GM19372 (cell line): ENCODE measurements at regions not wholly inside any gene's neighbourhood (a gene's known extent, or its start where the extent isn't known, plus 50 kb on each side); places are given as distances from the start of the nearest gene placed in this dataset.
"Not testable (repeated sequence)": the region's sequence is repeated elsewhere in the genome, so short reads cannot be mapped to it uniquely, and the experiment has no call there.

ENCODE experiments used
- ATAC-seq: cut with Tn5 transposase; IDR thresholded peaks from one replicate; pipeline ENCODE4 v1.9.1; 2021; ENCODE audit warnings: mild to moderate bottlenecking, low read depth, moderate library complexity; ENCODE audit not compliant: unreplicated experiment

DNA sequence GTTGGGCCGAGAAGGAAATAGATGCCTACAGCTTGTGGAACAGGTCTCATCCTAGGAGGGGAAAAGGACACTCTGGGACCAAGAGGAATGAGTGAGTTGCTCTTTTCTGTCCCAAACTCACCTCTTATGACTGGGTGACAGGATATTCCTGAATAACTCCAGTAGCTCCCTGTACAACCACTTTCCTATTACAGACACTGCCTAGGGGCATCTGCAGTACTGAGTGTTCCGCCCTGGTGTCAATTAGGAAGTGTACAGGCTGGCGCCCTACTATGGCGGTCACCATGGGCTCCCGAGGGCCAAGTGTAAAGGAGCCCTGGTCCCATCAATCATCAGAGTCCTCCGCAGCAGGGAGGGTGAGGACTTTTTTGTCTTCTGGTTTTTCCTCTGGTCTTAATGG, 343.4 kb upstream of the USP9Y start:
- no peak for ATAC-seq

- ATAC-seq = no peak
Observed at GRCh38 chrY:12358337-12358736, 342.7 kb upstream of the USP9Y start.

DNA sequence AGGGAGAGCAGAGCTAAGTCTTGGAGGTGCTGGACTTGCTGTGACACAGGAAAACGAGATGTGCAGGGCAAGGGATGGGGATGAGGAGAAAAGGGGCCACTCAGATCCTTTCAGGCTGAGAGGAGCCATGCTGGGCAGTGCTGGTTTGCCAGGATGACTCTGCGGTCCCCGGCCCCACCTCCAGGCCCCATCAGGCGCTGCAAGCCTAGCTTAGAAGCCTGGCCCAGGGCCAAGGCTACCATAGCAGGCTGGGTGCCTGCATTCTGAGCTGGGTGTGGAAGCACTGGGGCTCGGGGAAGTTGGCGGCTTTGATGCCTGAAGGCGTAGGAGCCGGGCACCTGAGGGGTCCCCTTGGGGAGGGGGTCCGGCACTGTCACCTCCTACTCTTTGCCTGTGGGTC, 341.2 kb upstream of the USP9Y start:
- no peak for ATAC-seq

- ATAC-seq = no peak
Observed at GRCh38 chrY:12360496-12360895, 340.5 kb upstream of the USP9Y start.

DNA sequence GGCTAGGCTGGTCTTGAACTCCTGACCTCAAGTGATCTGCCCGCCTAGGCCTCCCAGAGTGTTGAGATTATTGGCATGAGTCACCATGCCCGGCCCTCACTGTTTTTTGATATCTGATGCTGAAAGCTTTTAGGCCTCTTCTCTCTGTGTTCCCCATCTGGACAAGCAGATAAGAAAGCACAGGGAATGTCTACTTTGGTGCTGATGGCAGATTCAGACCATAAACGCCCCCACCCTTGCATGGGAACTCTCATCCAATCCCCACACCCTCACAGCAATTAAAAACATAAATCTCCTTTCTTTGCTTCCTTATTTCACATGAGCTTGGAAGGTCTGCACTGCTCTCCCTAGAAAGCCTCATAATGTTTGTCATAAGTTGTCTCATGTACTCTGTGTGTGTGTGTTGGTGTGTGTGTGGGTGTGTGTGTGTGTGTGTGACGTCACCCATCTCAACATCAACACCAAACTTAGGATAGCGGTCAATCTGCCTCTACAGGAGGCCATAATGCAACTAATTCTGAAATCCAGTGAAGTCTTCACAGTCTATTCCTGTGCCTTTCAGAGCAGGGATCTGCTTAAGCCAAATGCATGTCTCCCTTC, 335.6 kb upstream of the USP9Y start:
- no peak for ATAC-seq

DNA sequence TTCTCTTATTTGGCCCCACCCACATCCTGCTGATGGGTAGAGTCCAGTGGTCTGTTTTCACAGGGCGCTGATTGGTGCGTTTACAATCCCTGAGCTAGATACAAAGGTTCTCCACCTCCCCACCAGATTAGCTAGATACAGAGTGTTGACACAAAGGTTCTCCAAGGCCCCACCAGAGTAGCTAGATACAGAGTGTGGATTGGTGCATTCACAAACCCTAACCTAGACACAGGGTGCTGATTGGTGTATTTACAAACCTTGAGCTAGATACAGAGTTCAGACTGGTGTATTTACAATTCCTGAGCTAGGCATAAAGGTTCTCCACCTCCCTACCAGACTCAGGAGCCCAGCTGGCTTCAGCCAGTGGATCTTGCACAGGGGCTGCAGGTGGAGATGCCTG, 326.4 kb upstream of the USP9Y start:
- not testable (repeated sequence) for ATAC-seq

DNA sequence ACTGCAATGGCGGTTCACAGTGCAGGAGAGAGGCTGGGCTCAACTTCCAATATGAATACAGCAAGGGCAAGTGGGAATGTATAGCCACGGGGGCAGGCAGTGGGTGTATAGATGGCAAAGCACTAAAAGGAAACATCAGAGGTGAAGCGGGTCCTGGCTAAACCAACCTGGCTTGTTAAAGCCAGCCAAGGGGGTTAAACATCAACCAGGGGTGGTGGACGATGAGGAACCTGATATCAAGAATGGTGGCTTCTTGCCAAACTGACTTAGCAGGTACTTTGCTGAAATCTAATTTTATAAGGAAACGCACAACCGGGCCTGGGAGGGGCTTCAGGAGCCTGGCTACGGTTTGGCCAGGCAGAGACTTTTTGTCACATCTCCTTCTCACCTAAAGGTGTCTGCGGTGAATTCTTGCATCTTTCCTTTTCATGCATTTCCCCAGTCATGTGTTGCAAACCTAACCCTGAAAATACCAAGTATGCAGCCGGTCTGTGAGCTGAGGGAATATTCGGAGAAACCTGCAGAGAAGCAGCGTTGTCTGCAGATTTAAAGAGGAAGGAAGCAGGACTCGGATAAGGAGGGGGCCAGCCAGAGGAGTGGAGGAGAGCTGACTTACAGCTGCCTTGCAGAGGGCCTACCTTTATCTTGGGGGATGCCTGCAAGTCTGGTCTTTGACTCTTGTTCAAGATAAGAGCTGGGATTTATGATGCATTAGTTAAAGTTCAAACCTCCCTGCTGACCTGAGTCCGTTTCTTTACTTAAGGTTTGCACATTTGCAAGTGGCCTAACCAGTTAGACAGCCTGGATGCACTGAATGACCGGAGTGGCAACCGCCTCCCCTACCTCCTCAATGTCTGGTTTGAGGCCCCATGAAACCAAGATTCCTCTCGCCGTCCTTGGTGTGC, 309.1 kb upstream of the USP9Y start:
- not testable (repeated sequence) for ATAC-seq

GRCh38 chrY:12393190-12393589, 307.8 kb upstream of the USP9Y start:
- ATAC-seq = no peak

- not testable (repeated sequence) for ATAC-seq
Observed at GRCh38 chrY:12395381-12396120, 305.5 kb upstream of the USP9Y start.

GRCh38 chrY:12403916-12404315, 297.1 kb upstream of the USP9Y start:
- ATAC-seq = no peak

DNA sequence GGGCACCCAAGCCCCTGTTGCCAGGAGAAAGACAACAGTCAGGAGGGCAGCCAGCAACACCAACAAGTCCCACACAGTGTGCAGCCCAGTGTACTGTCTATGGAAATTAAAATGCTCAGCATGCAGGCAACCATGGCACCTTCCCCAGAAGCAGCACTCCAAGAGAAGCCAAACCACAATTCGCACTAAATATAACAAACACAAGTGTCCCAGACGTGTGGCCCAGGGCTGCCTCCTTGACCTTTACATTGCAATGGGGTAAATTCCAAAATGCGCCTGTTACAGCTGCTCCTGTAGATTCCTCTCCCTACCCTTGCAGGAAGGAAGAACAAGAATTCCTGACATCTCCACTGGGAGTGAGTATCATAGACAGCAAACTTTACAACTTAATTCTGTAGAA, 292.8 kb upstream of the USP9Y start:
- no peak for ATAC-seq

- no peak for ATAC-seq
Observed at GRCh38 chrY:12410696-12411095, 290.3 kb upstream of the USP9Y start.

- no peak for ATAC-seq
Observed at GRCh38 chrY:12421072-12421787, 279.8 kb upstream of the USP9Y start.

DNA sequence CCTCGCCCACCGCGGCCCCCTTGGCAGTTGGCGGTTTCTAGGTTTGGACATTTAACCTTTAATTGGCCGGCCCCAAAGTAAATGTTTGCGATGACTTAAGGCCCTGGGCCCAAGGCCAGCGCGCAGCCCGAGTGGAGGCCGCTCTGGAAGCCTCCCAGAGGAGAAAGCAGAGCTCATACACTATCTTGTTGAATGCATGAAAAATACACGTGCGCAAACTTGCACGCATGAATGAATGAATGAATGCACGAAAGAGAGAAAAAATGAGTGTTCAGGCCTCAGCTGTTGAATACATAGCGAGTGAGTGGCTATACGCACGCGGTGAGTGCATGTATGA, 279.3 kb upstream of the USP9Y start:
- ATAC-seq = no peak

DNA sequence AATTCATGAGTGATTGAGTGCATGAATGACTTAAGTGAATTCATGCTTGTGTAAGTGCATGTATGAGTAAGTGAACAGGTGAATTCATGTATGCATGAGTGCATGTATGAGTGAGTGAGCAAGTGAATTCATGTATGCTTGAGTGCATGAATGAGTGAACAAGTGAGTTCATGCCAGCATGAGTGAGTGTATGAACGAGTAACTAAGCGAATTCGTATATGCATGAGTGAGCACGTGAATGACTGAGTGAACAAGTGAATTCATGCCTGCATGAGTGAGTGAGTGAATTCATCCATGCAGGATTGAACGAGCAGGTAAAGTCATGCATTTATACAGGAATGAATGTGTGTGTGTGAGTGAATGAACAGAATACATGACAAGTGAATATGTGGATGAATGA, 278.5 kb upstream of the USP9Y start:
- no peak for ATAC-seq

GRCh38 chrY:12423416-12424252, 277.4 kb upstream of the USP9Y start:
- ATAC-seq = no peak

DNA sequence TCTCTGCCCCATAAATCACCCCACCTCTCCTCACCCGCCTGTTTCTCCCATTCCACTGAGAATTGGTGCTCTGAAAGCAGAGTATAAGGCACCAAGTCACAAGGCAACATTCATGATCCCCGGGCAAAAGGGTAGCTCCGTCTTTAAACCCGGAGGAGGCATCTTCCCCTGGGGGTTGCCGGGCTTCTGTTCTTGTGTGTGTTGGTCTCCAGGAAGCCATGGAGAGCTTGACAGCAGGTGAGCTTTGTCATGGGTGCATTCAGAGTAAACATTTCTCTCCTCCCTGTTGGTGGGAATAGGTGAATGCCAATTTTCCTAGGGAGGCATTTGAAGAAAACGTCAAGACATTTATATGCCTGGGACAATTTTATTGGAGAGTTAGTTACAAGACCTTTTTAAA, 275.5 kb upstream of the USP9Y start:
- ATAC-seq = no peak

DNA sequence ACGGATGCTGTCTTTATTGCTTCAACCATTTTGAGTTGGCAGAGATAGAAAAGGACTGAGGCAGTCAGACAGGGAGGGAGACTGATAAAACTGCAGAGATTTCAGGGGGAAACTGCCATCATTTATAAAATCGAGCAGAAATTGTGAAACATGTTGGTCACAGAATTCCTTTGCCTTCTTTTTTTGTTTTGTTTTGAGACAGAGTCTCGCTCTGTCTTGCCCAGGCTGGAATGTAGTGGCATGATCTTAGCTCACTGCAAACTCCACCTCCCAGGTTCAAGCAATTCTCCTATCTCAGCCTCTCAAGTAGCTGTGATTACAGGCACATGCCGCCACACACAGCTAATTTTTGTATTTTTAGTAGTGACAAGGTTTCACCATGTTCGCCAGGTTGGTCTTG, 273.7 kb upstream of the USP9Y start:
- ATAC-seq = no peak

GRCh38 chrY:12431546-12431945, 269.5 kb upstream of the USP9Y start:
- ATAC-seq = no peak

DNA sequence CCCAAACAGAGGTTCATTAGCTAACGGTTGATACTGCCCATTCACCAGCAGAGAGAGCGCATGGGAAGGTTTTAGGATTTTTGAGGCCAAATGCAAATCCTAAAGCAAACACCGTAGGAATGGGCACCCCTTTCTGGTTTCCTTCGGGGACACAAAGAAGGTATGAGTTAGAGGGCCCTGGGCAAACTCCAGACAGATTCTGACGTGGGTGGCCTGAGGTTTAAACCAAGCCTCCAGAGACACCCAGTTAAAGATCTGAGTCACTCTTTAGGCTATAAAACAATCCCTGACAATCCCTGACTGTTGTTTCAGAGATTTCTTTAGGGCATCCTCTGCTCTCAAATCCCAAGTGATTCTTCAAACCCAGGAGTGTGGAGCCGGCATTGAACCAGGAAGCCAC, 262.2 kb upstream of the USP9Y start:
- ATAC-seq = not testable (repeated sequence)
